NCI-H1417 (cell line): ENCODE measurements at regions not wholly inside any gene's neighbourhood (a gene's known extent, or its start where the extent isn't known, plus 50 kb on each side); places are given as distances from the start of the nearest gene placed in this dataset.

ENCODE experiments used
- DNase-seq, 3 experiments: peaks; one replicate each; lab custom pipeline; 2025; lab: John Stamatoyannopoulos, UW

DNA sequence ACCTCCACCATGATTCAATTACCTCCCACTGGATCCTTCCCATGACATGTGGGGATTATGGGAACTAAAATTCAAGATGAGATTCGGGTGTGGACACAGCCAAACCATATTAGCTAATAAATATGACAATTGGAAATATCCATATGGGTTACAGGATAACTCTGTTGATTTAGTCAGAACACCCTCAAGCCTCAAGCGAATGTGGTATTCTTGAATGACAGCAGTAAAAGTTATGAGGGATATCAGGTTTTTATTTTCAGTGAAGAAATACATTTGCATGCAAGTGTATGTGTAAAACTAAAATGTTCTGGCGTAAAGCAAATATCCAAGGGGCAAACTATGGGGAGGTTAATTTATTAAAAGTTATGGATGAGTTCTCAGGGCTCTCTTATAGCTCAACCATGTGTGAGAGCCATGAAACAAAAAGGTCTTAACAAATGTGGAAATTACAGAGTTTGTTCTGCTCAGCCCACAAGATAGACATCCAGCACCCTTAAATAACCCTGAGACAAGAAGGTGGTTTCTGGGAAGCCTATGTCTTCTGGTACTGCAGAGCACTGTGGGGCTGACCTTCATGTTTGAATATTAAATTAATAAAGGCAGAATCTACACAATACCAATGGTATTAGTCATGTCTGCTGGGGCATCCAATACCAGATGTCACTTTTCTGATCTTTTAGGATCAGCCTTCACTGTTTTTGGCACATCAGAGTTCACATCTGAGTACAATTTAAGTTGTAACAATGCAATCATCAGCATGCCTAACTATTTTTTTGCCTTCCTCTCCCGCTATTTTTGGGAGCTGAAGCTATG is 370.5 kb upstream of the RSPO3 start:
- DNase-seq, result no peak

DNA sequence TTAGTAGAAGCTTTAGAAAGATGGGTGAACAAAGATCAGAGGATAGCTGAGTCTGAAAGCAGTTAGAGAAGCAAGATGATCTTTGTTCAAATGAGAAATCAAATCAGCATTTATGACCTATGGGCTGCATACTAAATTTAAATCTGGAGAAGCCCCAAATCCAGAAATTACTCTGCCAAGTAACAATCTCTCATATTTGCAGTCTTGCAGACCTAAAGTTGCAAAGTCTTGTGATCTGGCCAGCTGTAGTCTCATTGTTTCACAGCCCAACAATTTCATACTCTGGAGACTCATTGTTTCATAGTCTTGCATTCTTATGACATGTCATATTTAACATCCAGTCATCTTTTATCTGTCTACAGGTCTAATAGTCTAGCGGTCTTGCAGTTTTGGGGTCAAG is 364.9 kb upstream of the RSPO3 start:
- no peak for DNase-seq

DNA sequence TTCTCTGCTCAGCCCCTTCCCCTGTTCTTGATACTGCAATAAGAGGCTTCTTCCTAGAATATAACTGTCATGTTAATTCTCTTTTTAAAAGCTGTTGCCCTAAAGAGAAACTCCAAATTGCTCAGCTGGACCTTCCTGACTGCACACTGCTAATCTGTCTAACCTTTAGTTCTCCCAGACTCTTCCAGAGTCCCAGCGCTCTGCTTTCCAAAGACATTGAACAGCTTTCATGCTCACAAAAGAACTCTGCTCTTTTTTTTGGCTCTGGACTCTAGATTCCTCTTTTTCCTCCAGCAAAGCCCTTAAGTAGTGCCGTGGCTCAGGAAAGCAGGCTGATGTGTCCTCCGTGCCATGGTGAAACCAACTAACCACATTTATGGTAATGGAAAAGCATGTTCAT is 356.6 kb upstream of the RSPO3 start:
- DNase-seq, result no peak

DNA sequence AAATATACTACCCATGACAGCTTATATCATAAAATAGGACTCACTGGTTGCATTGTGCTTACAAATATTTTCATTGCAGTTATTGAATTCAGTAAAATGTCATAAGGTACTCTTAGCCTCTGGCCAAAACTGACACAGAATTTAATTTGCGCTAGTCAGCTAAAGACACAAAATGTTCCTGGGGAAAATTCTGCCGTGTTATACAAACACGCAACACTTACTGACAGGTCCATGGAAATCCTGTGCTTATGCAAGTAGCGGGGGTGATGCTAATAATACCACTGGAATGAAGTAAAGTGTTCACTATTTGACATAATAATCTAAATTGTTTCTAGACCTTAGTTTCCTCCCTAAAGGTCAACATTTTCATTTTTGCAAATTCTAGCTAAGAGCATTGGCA is 354.4 kb upstream of the RSPO3 start:
- no peak for DNase-seq

DNA sequence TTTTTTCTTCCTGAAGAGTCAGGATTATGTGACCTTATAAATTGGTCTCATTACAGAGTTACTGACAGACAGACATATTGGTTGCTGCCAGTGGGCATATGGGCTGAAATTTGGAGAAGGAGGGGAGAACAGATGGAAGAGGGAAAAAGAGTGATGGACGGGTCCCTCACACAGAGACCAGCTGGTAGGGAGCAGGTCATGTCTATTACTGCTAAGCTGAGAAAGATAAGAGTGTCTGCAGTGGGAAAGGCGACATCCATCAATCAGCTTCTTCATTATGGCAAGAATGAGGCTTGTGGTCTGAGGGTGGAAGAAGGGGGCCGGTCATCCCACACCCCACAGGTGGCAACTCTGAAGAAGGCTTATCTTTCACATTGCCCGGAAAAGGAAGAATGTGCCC is 353.8 kb upstream of the RSPO3 start:
- DNase-seq, result no peak

DNA sequence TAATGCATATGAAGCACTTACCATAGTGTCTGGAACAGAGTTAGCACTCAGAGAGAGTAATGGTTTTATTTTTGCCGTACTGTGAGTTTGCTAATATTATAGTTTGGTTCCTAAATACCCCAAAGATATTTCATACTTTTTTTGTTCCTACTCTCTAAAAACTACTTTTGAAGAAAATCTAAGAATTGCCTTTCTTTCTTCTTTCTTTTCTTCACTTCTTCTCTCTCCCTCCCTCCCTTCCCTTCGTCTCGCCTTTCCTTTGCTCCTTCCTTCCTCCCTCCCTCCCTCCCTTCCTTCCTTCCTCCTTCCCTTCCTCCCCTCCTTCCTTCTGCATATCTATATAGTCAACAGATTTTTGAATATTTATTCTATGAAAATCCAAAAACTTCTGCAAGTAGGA is 351.7 kb upstream of the RSPO3 start:
- DNase-seq, result no peak

DNA sequence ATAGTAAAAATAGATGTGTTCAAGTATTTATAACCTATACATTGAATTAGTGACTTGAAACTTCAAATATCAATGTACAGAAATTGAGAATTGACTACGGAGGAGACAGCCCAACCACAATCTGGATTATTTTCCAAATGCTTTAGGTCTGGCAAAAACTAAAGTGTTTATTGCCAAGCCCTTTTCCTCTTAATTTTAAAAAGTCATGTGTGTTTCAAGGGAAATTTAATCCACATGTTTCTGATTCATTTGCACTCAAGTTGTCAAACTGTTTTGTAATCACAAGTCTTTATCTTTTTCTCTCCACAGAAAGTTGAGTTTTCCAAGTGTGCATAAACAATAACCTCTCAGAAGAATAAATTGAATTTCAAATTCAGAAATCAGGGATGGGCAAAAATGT is 350.8 kb upstream of the RSPO3 start:
- no peak for DNase-seq

DNA sequence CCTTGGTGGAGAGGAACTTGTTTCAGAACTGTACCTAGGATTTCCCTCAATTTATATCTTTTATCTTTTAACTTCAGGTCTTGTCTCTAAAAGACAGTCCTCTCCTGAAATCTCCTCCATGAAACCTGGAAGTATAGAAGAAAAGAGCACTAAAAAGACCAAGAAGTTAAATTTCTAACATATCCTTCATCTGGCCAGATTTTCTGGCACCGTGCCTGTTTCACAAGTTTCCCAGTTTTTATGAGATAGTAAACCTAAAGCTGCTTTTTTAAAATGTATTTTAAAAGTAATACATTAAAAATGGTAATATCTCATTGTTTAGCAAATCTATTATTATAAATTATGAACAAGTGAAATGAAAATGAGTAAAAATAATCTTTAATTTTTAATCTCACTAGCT is 348.3 kb upstream of the RSPO3 start:
- DNase-seq, result no peak

DNA sequence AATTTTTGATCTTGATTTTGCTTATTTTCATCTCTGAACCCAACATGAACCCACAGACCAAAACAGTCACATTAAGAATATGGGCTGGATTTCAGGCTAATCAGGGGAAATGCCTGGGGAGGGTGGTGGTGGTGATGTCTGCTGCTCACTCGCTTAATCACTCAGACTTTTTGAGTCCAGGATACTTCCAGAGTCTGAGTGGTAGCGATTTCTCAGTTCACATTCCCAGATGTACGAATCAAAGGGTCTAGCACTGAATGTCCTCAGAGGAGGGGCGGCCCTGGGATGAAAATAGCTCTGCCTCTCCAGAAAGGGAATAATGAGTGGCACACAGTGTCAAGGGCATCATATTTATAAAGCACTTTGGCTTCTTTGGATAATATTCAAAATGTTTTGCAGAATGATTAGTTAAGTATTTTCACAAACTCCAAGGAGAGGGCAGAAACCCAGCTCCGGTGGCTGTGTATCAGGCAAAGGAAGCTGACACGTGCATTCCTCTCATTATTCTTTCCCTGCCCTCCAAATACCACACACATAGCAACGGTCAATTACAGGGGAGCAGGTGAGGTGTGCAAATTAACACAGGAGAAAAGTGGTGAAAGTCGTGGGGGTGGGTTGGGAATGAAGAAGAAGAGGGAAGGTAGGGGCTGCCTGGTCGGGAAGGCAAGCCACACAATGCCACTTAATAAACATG is 345.2 kb upstream of the RSPO3 start:
- peak in 2 of 3 experiments; percentile 5 to 18 for DNase-seq

DNA sequence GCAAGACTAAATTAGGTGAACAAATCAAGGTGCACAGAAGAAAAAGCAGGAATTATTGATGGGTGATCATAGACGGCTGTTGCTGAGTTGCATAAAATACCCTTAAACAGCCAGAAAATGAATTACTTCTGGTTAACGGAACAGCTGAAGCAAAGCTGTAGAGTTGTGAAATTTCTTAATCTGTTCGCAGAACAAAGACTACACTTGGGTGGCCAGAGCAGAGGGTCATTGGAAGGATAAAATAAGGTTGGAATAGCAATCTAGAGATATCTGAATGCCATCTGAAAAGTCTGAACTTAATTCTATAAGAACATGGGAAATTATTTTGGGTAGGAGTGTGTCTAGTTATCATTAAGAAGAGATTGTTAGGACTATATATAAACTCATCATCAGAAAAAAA is 339.1 kb upstream of the RSPO3 start:
- no peak for DNase-seq

DNA sequence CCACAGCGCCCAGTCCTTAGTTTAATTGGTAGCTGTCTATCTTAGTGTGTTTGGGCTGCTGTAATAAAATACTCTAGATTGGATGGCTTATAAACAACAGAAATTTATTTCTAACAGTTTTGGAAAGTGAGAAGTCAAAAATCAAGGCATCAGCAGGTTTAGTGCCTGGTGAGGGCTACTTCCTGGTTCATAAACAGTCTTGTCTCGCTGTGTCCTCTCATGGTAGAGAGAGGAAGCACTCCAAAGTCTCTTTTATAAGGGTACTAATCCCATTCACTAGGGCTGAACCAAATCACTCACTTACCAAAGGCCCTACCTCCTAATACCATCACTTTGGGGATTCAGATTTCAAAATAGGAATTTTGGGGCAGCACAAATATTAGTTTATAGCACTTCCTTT is 336.9 kb upstream of the RSPO3 start:
- no peak for DNase-seq

DNA sequence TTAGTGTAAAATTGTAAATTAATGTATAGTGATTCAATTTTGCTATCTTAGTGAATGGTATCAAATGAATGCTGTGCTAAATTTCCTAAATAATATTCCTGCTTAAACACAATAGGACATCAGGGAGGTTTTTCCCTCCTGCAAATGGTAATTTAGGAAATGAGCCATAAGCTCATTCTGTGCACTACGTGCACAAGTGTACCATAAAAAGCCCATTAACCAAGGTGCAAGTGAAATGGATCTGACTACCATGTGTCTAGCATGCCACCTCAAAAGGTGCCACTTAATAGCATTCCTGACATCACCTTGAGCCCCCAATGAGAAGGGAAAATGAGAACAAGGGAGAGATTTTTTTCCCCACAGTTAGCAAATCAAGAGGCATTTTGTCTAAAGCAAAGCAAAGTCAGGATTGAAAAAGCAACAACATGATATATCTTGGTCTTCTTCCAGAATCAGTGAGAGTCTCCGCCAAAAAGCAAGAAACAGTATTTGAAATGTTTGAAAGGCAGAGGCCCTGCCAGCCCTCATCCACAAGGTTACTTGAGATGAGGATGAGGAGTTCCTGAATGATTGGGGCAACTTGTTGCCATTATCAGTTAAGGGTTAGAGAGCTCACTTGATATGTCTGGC is 334.2 kb upstream of the RSPO3 start:
- DNase-seq, result peak in 2 of 3 experiments; percentile 30 to 74

DNA sequence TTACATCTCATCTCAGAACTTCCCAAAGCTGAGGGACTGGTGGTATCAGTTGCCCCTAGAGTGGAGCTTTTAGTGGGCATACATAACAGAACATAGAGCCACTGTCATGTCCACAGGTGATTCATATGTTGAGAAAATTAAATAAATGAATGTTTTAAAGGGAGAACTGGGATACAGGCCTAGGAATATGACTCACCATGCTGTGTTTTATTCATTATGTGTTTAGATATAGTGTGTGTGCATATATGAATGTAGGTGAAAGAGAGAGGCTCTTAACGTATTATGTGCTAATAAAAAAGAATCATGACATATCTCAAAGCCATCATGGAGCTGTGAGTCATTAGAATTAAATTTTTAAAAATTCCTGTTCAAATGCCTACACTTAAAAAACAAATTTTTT is 332.2 kb upstream of the RSPO3 start:
- no peak for DNase-seq

DNA sequence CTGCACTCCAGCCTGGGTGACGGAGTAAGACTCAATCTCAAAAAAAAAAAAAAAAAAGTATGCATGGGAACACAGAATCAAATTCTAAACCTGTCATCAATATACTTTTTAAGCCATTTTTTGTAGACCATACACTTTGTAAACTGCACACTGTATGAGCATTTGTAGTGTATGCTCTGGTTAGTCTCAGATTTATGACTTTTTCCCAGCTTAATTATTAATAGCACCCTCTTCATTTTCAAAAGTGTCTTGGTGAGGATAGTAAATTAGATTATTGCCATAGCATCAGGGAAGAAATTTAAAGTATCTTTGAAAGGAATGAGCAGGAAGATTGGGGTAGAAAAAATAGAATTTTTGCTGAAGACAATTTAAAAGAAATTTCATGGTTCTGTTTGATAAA is 330.8 kb upstream of the RSPO3 start:
- DNase-seq, result no peak

DNA sequence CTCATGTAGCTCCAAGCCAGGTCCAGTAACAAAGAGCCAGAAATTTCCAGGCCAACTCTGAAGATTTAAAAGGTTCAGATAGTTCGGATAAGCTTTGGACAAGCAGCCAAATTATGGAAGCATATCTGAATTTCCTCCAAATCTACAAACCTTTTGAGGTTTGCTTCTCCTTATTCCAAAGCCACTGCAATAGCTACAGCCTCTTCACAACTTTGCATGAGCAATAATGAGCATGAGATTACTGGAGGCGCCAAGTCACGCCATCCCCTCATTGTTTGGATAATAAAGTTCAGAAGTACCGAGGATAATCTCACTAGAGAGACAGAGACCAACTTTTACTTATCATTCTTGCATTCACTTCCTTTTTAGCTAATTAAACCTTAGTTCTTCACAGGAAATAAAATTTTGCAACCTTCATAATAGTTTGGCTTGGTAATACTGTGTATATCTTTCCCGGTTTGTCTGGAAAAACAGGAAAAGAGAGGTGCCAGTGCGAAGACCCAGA is 329.6 kb upstream of the RSPO3 start:
- no peak for DNase-seq

DNA sequence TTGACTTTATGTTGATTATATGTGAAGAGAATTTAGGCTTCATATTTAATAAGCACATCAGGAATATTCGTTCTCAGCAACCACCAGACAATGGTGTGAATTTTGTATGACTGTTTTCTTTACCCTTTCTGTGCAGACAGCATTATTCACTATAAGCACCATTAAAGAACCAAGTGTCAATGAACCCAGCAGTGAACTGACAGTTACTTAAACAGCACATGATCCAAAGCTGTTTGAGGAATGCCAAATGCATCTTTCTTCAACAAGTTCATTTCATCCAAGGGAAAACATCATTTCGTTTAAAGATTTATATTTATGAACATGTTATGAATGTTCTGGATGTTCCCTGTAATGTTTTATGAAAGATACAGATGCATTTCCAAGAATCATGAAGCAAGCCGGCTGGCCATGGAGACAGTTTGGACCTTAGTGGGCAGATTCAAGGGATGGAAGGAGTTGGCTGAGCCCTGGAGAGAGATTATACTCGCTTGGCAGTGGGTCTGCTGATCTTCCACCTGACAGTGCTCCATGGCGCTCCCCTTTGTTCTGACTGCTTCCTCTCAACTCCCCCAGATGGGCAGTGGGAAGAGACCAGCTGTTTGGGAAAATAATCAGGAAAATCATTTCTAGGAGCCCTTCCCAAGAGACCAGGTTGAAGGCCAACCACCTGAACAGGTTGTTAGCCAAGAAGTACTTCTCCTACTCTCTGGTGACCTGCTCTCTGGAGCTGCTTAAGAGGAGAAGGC is 326.0 kb upstream of the RSPO3 start:
- DNase-seq, result no peak

DNA sequence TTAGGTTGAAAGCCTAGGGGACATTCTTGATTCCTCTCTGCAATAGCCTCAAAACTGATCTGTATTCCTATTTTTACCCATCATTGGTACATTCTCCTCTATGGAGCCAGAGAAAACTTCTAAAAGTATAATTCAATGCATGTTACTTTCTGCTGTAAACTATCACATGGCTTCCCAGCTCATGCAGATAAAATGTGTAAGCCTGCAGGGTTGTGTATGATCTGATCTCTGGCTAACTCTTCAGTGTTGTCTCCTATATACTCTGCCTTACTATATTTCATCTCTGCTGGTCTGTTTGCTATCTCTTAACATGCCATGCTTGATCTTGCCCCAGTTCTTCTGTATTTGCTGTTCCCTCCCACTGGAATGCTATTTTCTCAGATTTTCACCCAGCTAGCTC is 323.3 kb upstream of the RSPO3 start:
- no peak for DNase-seq

DNA sequence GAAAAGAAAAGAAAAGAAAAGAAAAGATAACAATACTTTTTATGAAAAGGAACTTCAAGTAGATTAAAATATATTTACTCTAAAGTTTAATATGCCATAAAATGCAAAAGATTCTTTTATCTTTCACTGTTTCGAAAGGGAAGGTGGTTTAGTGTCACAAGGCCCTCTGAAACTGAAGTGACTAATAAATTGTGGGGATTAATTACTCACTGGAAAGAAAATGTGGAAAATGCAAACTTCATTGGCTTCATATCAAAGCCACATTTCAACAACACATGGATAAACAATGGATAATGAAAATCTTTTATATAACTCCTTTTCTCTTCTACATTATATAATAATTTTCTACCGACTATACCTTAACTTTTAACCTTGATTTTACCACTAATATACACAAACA is 320.5 kb upstream of the RSPO3 start:
- DNase-seq, result no peak

DNA sequence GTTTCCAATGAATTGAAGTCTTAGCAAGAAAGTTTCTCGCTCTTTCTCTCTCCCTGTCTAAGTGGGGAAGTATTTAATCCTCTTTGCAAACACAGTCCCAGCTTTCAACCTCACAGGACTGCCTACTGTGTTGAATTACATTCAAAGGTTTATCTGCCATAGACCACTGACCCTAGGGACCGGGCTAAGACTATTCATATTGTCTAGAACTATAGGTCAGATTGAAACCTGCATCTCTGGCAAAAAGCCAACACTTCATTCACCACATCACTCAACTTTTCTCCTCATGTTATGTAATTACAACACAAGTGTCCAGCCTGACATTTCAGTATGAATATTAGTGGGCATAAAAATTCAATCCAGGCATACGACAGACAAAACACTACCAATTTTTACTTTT is 314.7 kb upstream of the RSPO3 start:
- DNase-seq, result peak in 1 of 3 experiments; percentile 51

DNA sequence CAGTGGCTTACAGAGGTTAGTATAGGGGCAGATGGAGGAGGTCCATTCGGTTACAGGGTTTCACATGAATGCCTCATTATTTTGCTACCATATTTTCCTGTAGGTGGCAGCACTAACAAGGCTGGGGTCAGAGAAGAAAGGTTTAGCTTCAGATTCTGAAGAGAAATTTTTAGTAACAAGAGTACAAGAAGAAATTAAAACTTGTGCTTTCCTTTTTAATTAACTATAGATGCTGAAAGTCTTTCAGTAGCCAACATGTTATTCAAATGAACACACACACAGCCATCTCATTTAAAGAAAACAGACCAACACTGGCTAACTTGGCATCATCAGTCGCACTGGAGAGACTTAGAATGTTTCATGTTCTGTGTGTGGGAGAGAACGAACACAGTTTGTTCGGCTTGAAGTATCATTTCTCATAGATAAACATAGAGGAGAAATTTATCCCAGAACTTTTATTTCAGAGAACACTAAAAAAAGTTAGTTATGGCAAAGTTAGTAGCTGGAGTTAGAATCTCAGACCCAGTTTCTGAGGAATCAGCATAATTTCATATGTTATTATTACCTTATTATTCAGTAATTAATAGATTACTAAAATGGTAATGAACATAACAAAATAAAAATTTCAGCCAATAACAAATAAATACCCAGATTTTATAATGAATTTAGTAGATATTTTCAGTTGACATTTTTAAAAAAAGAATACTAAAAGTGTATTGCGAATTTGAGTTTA is 314.0 kb upstream of the RSPO3 start:
- DNase-seq, result peak; percentile 18 to 75 (median 41)

DNA sequence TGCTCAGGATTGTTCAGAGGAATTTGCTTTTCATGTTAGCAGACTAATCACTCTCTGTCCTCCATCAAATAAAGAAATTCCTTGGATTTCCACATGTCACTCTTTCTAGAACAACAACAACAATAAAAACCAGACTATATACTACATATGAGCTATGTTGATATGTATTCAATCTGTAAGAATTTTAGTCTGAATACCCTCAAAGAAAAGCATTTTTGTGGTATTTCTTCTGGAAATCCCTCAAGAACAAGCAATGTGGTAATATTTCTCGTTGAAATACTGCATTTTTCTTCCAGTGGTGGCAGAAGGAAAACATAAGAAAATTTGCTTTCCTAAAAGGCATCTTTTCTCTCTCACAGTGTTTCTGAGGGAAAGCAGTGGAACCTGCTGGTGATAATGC is 312.6 kb upstream of the RSPO3 start:
- DNase-seq, result no peak

DNA sequence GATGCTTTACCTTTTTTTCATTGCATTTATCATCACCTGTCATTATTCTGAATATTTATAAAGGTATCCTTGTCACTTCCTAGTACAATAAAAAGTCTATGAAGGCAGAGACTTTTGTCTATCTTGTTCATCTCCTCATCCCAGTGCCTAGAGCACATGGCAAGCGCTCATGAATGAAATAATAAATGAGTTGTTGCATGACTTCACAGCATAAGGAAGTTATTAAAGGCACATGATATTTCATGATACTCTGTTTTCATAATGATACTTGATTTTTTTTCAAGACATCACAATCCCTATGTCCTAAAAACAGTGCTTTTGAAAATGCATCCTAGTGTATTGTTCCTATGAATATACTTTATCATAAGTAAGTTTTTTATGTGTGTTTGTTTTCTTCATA is 310.6 kb upstream of the RSPO3 start:
- DNase-seq, result no peak
